HG03558 (cell line): ENCODE measurements at regions not wholly inside any gene's neighbourhood (a gene's known extent, or its start where the extent isn't known, plus 50 kb on each side); places are given as distances from the start of the nearest gene placed in this dataset.

Source experiments
- ATAC-seq: cut with Tn5 transposase; IDR thresholded peaks from one replicate; pipeline ENCODE4 v1.9.1; 2021; ENCODE audit warnings: moderate number of reproducible peaks; ENCODE audit not compliant: unreplicated experiment; ENCODE audit errors: extremely low read depth

DNA sequence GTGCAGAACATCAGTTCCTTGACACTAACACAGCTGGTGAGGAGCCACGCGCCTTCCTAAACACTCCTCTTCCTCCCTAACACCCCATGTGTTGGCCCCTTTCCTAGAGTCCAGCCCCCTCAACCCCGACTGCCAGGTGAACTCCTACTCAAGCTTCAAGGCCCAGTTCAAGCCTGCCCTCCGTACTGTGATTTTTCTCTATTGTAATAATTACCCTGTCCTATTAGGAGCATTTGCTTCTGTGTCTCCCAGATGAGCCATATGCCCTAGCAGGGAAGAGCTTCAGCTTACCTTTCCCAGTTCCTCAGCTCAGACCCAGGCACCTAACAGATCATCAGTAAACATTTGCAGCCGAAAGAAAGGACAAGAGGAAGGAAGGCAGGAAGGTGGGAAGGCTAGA is 130.6 kb upstream of the SALL3 start:
- ATAC-seq = no peak

DNA sequence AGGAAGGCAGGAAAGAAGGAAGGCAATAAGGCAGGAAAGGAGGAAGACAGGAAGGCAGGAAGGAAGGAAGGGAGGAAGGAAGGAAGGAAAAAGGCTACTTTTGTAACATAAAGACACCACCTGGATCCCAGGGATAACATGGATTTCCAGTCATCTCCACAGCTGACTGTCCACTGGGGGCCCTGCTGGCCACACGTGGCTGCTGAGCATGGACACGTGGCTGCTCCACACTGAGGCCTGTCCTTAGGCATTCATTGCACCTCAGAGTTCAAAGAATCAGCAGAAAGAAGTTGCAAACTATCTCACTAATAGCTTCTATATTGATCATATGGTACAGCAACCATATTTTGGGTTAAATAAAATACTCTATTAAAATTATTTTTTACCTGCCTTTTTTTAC is 130.2 kb upstream of the SALL3 start:
- ATAC-seq = no peak

DNA sequence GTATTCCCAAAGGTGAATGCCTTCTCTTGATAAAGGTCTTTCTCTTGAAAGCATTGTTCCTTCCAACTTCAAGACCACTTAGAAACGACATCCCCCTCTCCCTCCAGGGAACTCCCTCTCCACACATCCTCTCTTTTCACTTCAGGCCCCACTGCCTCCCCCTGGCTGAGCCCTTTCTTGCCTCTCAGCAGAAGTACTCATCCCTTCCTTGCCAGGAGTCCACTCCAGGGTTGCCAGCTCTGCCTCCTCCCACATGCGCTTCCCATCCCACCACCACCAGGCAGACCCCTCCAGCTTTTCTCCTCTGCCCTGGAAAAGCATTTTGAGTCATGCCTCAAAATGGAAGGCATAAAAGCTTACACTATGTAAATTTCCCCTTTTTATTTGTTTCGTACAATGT is 126.3 kb upstream of the SALL3 start:
- no peak for ATAC-seq

DNA sequence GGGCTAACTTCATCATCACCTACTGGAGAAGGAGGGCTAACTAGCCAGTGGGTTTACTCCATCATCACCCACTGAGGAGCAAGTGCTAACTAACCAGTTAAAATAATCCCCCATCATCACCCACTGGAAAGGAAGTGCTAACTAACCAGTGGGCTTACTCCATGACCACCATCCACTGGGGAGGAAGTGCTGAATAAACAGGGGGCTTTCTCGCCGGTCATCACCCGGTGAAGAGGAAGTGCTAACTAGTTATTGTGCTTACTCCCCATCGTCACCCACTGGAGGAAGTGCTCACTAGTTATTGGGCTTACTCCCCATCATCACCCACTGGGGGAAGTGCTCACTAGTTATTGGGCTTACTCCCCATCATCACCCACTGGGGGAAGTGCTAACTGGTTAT is 124.4 kb upstream of the SALL3 start:
- ATAC-seq = no peak

DNA sequence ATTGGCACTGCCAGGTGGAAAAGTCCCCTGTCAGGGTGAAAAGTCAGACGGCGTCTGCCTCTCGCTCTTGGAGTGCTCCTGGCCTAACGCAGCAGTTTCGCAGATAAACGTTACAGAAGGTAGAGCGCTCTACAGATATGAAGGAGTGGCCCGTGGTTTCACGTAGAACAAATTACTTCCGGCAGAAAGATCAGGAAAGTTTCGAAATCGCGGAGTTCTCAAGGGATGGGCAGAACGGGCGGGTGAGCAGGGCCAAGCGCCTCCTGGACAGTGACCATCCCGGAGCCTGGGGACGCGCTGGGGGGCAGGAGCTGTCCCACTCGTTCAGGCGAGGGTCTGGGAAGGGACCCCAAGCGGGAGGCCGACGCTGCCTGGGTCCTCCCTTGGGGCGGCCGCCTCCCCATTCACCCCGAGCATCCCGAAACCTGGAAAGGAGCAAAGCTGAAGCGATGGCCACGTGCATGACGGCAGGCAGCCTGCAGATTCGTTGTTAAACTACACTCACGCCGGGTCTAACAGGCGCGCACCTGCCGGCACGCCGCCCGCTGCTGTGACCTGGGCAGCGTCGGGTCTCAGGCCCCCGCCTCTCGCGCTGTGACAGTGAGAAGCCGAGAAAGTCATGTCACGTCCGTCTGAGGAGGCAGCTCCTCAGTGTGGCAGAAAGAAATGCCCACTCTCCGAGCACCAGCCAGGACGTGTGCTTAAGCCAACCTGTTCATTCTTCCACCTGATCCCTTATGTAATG is 122.9 kb upstream of the SALL3 start:
- ATAC-seq = no peak

DNA sequence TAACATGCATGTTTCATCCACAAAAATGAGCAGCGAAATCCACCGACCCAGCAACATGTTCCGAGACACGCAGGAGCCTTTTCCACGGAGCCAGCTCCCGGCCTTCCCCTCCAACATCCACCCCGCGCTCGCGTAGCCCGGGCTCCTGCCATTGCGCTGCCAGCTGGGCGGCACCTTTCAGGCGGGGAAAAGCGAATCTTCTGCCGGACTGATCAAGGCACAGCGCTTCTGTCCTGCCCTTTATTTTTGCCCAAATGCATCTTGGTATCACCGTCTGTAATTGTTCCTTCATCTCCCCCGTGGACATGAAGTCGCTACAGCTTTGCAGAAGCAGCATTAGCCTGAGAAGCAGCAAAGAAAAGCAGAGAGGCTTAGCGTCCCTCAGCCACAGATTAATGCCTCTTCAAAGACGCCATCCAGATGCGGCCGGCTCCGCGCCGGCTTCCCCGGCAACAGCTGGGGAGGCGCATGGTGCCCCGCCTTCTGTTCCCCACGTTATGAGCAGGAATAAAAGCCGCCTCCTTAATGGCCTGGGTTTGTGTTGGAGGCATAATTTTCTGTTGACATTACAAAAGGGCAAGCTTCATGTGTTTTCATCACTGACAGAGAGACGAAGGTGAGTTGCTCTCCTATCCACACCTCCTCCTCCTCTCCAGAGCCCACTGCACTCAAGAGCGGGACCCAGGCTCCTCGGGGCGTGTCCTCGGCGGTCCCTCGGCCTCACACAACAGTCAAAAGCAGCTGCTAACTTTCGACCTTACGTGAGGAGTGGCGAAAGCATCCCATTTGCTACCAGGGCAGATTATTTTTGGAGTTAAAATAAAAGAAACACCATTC is 122.1 kb upstream of the SALL3 start:
- no peak for ATAC-seq

DNA sequence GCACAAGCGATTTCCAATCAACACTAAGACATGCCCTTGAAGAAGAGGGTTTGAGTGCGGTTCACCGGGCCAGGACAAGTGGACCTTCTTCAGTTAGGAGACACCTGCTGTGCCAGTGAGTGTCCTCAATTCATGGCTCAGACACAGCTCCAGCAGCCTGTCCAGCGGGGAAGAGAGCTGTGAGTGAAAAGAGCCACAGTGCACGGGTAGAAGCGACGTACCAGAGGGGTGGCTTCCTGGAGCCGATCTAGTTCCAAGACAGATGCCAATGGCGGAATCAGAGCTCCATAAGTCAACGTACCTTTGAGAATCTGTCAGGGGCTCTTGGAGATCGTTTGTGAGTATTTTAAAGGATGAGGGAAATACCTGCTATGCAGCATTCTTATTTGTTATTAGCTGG is 119.9 kb upstream of the SALL3 start:
- no peak for ATAC-seq

DNA sequence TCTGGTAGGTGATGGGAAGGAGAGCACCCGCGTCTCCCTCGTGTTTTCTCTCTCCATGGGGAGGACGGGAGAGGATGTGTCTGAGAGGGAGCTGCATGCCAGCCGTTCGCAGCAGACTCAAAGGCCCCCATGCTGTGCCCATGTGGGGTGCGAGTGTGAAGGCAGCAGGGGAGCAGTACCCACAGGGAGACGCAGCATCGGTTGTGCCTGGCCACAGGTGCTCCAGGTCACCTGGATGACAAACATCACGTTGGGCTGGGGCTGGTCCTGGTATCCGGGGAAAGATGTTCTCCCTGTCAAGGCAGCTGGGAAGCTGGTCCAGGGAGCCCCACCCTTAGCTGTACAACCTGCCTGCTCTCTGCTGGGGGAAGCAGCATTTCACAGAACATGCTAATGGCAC is 119.5 kb upstream of the SALL3 start:
- no peak for ATAC-seq

DNA sequence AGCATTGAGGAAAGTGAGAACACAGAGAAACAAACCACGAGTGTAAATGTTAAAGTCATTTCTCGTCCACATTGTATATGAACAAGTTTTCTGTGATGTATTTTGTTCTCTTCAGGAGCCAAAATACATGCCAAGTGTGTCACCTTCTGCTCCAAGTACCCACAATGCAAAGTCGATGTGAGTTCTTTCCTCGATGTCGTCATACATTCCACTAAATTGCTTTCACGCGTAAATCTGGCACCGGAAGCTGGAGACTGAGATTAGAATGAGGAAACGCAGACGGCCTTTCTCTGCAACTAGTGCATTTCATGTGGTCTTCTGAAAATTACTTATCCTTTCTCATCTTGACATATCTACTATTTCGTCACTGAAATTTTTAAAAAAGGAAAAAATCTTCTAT is 118.5 kb upstream of the SALL3 start:
- no peak for ATAC-seq

DNA sequence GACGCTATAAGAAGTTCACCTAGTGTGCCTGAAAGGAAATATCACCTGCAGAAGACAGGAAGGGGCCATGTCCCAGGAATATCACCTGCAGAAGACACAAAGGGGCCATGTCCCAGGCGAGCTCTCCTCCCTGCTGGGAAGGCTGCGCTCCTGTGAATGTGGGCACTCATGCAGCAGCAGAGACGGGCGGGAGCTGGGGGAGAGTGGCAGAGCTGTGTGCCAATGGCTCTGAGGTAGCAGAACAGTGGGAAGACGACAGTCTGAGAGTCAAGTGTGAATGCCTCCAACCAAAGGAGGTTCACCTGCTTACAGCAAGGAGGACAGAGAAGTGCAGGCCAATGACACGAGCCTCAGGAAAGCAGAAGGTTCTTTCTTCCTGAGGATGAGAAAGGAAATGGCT is 117.9 kb upstream of the SALL3 start:
- ATAC-seq = no peak

DNA sequence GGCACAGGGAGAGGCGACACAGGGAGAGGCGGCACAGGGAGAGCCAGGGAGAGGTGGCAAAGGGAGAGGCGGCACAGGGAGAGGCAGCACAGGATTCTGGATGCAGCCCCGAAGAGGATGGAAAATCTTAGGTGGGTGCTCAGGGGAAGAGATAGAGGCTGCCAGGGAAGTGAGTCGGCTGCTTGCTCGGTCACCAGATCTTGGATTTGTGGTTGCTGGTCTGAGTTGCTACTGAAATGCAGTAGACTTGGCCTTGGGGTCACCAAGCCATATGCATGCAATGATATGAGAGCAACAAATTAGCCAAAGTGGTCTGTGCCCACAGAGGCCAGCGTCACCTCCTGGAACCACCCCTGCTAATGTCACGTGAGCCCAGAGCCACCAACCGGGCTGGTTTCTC is 117.2 kb upstream of the SALL3 start:
- no peak for ATAC-seq

DNA sequence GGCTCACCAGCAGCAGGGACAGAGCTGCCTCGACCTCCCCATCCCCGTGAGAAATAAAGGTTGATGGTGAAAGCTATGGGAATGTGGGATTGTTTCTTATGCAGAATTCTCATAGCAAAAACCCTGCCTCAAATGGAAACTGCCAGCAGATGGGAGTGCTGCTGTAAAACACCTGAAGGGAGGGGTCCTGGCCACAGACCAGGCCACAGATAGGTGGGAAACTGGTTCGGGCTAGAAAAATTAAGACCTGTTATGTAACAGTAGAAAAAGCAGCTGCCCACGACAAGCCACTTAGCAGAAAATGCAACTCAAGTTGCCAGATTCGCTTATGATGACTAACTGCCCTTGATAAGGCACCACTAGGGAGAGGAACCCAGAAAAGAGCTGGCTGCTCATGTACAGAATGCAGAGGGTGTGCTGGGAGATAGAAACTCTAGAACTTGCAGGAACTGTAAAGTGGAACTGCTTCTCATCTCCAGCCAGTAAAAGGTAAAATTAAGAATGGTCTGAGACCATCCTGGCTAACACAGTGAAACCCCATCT is 114.5 kb upstream of the SALL3 start:
- ATAC-seq = no peak

DNA sequence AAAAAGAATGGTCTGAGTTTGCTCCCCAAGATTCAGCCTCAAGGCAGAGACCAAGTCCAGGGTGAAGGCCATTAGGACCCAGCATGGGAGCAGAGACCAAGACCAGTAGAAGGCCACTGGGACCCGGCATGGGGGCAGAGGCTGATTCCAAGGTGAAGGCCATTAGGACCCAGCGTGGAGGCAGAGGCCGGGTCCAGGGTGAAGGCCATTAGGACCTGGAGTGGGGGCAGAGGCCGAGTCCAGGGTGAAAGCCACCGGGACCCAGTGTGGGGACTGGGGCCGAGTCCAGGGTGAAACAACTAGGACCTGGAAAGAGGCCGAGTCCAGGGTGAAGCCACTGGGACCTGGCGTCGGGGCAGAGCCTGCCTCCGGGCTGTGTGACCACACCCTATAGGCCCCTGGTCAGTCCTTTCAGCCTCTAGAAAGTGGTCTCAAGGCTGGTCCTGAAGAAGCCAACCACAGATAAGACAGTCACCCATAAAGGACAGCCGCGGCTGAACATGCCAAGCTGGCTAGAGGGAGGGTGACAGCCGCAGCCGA is 113.8 kb upstream of the SALL3 start:
- ATAC-seq = no peak

DNA sequence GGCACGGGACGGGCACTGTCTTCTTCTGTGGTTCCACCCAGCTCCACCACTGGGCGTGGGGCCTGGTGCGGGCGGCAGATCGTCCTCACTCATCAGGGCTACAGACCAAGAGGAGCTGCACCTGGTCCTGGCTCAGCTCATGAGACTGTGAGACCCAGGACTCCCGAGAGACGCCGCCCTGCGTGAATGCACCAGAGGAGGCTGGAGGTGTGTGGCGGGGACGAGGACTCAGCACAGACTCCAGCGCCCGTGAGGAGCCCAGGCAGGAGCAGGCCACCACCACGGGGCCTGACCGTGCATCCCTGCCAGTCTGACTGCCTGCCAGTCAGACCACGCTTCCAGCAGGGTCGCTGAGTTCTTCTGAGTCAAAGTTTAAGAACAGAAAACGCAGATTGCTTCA is 112.5 kb upstream of the SALL3 start:
- ATAC-seq = no peak

DNA sequence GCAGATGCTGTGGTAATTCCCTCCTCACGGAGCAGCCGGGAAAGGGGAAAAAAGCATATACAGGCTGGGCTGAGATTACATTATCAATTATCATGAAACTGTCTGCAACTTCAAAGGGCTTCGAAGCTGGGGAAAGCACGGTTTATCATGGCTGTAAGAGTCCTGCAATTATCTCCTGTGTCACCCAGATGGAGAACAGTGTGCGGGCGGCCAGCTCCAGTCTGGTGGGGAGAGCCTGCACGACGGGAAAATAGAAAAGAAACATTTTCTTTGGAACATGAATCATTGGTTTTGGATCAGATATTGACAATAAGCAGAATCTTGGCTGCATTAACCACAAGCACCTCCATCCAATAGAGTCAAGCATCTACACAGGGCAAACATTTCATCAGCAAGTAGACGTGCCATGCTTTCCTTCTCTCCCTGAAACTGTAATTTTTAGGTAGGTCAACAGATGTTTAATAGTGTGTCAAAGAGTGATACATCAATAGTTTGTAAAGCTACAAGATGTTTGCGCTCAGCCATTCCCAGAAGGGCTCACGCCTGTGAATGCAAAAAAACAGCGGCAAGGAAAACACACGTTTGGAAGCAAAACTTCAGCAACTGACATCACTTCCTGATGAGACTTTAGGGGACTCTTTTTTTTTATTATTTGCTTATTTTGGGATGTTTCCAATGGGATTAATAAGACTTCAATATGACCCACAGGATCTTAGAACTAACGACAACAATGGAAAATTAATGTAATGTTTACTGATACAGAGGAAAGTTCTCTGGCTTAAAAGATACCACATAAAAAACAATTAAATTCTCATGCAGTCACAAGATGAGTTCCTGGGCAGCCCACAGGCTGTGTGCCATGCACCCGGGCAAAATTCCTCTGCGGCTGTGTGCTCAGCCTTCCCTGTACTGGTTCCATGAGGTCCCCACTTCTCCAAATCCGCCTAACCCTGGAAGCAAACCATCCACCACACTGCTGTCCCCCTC is 111.0 kb upstream of the SALL3 start:
- ATAC-seq = no peak

DNA sequence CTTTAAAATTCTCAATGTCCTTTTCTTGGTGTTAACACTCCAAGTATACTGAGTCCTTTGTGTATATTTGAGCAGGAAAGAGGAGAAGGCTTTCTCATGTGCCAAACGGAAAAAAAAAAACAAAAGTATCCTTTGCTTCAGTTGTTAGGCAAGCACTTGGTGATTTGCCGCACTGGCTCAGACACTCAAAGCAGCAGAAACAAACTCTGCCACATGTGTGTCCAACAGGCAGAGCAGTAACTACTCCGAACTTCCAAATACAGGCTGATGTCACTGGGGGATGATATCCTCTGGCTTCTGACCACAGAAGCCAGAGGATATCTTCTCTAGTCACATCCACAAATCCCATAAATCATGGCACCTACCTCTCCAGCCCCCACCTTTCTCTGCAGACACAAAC is 108.0 kb upstream of the SALL3 start:
- ATAC-seq = no peak

DNA sequence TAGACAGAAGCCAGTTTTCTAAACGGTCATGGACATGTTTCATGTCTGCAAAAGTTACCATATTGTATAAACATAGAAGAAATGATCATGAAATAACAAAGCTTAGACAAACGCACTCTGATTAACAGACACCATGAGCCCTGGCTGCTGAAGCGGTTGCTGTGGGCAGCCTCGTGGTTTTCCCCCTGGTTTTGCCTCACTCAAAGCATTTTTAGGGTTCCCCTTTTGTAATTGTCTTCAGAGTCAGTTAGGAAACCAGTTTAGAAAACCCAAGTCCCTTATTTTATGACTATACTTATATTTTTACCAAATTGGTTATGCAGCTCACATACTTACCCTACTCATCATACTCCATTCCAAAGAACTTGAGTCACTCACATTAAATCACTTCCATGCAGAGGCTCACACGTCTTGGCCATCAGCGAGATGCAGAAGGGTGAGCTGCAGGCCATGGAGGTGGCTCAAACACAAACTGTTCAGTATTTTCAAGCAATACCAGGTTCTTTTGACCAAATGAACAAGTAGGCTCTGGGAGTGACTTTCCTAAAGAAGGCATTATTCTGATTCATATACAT is 105.6 kb upstream of the SALL3 start:
- ATAC-seq = no peak

DNA sequence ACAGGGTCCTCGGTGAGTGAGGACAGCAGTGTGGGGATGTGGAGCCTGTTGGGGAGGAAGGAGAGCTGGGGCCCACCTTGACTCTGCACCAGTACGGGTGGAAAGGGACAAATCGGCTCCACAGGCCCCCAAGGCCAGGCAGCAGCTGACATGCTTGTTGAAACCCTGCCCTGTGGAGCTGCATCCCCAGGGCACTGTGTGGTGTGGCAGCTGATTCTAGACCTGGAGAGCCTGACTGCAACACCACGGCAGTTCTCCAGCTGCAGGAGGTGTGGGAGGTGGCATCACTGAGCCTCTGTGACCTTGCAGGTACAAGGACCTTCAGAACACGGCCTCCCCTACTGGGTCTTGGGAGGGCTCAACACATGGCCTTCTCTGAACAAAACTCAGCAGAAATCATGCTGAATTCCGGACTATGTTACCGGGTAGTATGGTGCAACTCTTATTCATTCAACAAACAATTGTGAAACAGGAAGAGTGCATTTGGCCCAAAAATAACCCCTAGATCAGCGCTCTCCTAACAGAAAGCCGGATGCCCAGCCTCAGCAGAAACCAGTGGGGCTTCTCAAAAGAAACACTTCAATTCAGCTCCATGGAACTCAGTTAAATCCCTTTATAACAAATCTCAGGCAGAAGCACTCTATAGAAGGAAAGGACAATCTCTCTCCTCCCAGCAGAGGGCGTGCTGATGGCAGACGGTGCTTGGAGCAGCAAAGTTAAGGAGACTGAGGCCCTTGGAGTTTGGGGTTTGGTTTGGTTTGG is 104.4 kb upstream of the SALL3 start:
- ATAC-seq = no peak
